ENCODE measurements at regions not wholly inside any gene's neighbourhood (a gene's known extent, or its start where the extent isn't known, plus 50 kb on each side); places are given as distances from the start of the nearest gene placed in this dataset.

DNA sequence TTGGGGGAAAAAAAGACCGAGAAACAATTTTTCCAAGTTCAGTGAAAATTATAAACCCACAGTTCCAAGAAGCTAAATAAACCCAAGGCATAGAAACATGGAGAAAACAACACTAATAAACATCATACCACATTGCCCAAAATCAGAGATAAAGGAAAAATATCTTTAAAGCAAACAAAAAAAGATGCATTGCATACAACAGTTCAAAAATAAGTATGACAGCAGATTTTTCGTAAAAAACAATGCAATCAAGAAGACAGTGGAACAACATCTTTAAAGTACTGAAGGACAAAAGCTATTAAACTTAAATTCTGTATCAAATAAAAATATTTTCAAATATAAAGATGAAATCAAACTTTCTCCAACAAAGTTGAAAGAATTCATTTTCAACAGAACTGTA is 921.3 kb downstream of the METTL15 start:
- Histone ChIP-seq H3K4me1 (no peaks in the 10 kb centered on the region), H3K27ac (no peak overlapping the region), H3K36me3 (no peaks in the 10 kb centered on the region), H3K4me3 (replicated peaks in 1 of 3) (no peak overlapping the region), H3K27me3 (no peaks in the 10 kb centered on the region), H3K9me3 (no peaks in the 10 kb centered on the region)
- 89 to 94% methylated on average over 2 of the region's 2 CpGs for WGBS, 2 donors
- DNase-seq = no peak
- intact Hi-C loops (cut with DNase I) = no loop called here
- TF ChIP-seq POLR2A (IDR thresholded peaks at IDR 0.05) = no peak
- TF ChIP-seq CTCF (IDR thresholded peaks at IDR 0.05) = no peak

DNA sequence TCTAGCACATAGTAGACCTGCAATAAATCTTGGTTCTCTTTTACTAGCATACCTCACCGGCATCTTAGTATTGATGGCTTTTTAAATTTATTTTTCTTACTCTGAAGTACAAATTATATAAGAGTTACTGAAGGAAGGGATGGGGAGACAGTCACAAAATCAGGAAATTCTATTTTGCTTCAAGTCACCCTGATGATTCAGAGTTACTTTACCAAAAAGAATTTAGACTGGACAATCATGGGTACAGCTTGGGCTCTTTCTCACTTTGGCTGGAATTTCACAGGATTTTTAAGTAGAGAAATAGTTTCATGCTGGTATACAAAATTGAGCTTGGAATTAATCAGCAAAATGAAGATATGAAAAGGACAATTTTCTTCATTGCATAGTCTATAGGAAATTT is 919.2 kb downstream of the METTL15 start:
- WGBS, 2 donors = 88 to 91% methylated on average over 1 of the region's 1 CpG
- Histone ChIP-seq H3K27me3 (no peaks in the 10 kb centered on the region), H3K4me1 (no peaks in the 10 kb centered on the region), H3K4me3 (replicated peaks in 1 of 3) (no peak overlapping the region), H3K9me3 (no peaks in the 10 kb centered on the region), H3K36me3 (no peaks in the 10 kb centered on the region), H3K27ac (no peak overlapping the region)
- DNase-seq = no peak
- intact Hi-C loops (cut with DNase I) = no loop called here
- TF ChIP-seq CTCF (IDR thresholded peaks at IDR 0.05) (no peak), POLR2A (IDR thresholded peaks at IDR 0.05) (no peak)

DNA sequence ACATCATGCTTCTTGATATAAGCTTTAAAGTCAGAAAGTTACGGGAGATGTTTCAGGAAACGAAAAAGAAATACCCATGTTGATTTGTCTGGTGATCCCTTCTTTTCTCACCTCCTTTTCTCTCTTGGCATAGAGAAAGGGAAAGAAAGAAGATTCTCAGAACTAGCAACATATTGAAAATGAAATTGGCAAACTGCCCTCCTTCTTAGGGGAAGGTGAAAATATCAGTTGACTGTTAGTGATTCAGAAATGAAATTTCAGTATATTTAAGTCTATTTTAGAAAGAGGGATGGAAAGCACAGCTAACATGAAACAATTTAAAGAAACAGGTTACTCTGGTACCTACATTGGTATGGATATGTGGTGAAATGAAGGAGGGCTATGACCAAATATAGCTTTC is 918.1 kb downstream of the METTL15 start:
- Histone ChIP-seq H3K27me3 (no peaks in the 10 kb centered on the region), H3K4me3 (replicated peaks in 1 of 3) (no peak overlapping the region), H3K27ac (no peak overlapping the region), H3K4me1 (no peaks in the 10 kb centered on the region), H3K9me3 (no peaks in the 10 kb centered on the region), H3K36me3 (no peaks in the 10 kb centered on the region)
- intact Hi-C loops (cut with DNase I) = no loop called here
- no peak for DNase-seq
- TF ChIP-seq CTCF (IDR thresholded peaks at IDR 0.05) (no peak), POLR2A (IDR thresholded peaks at IDR 0.05) (no peak)
- WGBS, 2 donors = 93 to 95% methylated on average over 2 of the region's 2 CpGs

GRCh38 chr11:29025001-29025400 is 916.8 kb downstream of the METTL15 start:
- Histone ChIP-seq H3K9me3 (no peaks in the 10 kb centered on the region), H3K4me3 (replicated peaks in 1 of 3) (no peak overlapping the region), H3K27me3 (no peaks in the 10 kb centered on the region), H3K36me3 (no peaks in the 10 kb centered on the region), H3K4me1 (peaks cover 0 to 6% of the 10 kb centered on the region in 2 donors), H3K27ac (no peak overlapping the region)
- TF ChIP-seq POLR2A (IDR thresholded peaks at IDR 0.05) (no peak), CTCF (IDR thresholded peaks at IDR 0.05) (no peak)
- WGBS, 2 donors = 73 to 76% methylated on average over 3 of the region's 3 CpGs
- intact Hi-C loops (cut with DNase I) = no loop called here
- DNase-seq = no peak

GRCh38 chr11:29024386-29024785 is 916.2 kb downstream of the METTL15 start:
- TF ChIP-seq POLR2A (IDR thresholded peaks at IDR 0.05) (no peak), CTCF (IDR thresholded peaks at IDR 0.05) (no peak)
- Histone ChIP-seq H3K27ac (no peak overlapping the region), H3K4me1 (peaks cover 0 to 8% of the 10 kb centered on the region in 2 donors), H3K27me3 (no peaks in the 10 kb centered on the region), H3K9me3 (no peaks in the 10 kb centered on the region), H3K4me3 (replicated peaks in 1 of 3) (no peak overlapping the region), H3K36me3 (no peaks in the 10 kb centered on the region)
- no peak for DNase-seq
- intact Hi-C loops (cut with DNase I) = no loop called here
- 89 to 95% methylated on average over 4 of the region's 4 CpGs for WGBS, 2 donors

All from thyroid gland (tissue), 4 donors.